HEK293 (cell line): ENCODE measurements at regions not wholly inside any gene's neighbourhood (a gene's known extent, or its start where the extent isn't known, plus 50 kb on each side); places are given as distances from the start of the nearest gene placed in this dataset.
"Not testable (repeated sequence)": the region's sequence is repeated elsewhere in the genome, so short reads cannot be mapped to it uniquely, and the experiment has no call there.

Source experiments
- CTCF ChIA-PET: fragments of 350-600 bp; formaldehyde crosslinking; extraction: SDS; loops from one replicate; lab custom pipeline; 2021; ENCODE audit warnings: antibody characterized with exemption; lab: Yijun Ruan, JAX
- POLR2A ChIA-PET: fragments of 300-600 bp; formaldehyde crosslinking; extraction: SDS; loops from one replicate; lab custom pipeline; 2020; ENCODE audit warnings: antibody characterized with exemption, inconsistent platforms; lab: Yijun Ruan, JAX
- H3K27ac ChIP-seq: fragments of 200-500 bp; sonication (Bioruptor generic); 2 replicates; pipeline ENCODE4 v1.5.1; 2014; ENCODE audit warnings: low read depth, low read length, control low read depth, inconsistent platforms; ENCODE audit errors: extremely low read depth
- H3K36me3 ChIP-seq, 2 experiments: fragments of 200-500 bp in 1 of 2; sonication (Bioruptor generic) in 1 of 2; 1 replicate in 1 of 2; 2 replicates in 1 of 2; pipeline ENCODE4 v1.5.1; 2014 to 2017; ENCODE audit warnings: inconsistent platforms in 2 of 2, low read length in 2 of 2; ENCODE audit not compliant: control insufficient read depth in 2 of 2, insufficient read depth in 1 of 2
- H3K4me1 ChIP-seq: fragments of 200-500 bp; sonication (Bioruptor generic); 2 replicates; pipeline ENCODE4 v1.5.1; 2014; ENCODE audit warnings: mild to moderate bottlenecking, low read length, inconsistent platforms; ENCODE audit not compliant: control insufficient read depth, insufficient read depth
- H3K4me3 ChIP-seq: 2 replicates; pipeline ENCODE4 v1.5.1; 2011; ENCODE audit warnings: low read depth, mild to moderate bottlenecking, control low read depth, low read length, moderate library complexity
- H3K9me3 ChIP-seq: fragments of 200-500 bp; sonication (Bioruptor generic); 2 replicates; pipeline ENCODE4 v1.5.1; 2014; ENCODE audit warnings: low read depth, low read length, inconsistent platforms; ENCODE audit not compliant: control insufficient read depth, insufficient read depth
- BCL11A ChIP-seq: fragments of 450-650 bp; formaldehyde crosslinking; IDR thresholded peaks from 2 replicates; pipeline ENCODE4 v1.5.1; 2016; ENCODE audit warnings: low read depth, missing biosample characterization, missing genetic modification characterization
- SP2 ChIP-seq: fragments of 450-650 bp; formaldehyde crosslinking; IDR thresholded peaks from 2 replicates; pipeline ENCODE4 v1.5.1; 2016; ENCODE audit warnings: missing biosample characterization, missing genetic modification characterization
- ZNF112 ChIP-seq: fragments of 450-650 bp; formaldehyde crosslinking; IDR thresholded peaks from 2 replicates; pipeline ENCODE4 v1.5.0; 2017; ENCODE audit warnings: missing biosample characterization, missing genetic modification characterization
- ZNF169 ChIP-seq: fragments of 450-650 bp; formaldehyde crosslinking; IDR thresholded peaks from 2 replicates; pipeline ENCODE4 v1.5.1; 2016; ENCODE audit warnings: missing biosample characterization, missing genetic modification characterization
- ZNF324 ChIP-seq: fragments of 450-650 bp; formaldehyde crosslinking; IDR thresholded peaks from 2 replicates; pipeline ENCODE4 v1.5.1; 2016; ENCODE audit warnings: missing biosample characterization, missing genetic modification characterization
- ZNF341 ChIP-seq: fragments of 450-650 bp; formaldehyde crosslinking; IDR thresholded peaks from 2 replicates; pipeline ENCODE4; 2016; ENCODE audit warnings: low read depth, missing biosample characterization, missing genetic modification characterization
- ZNF37A ChIP-seq: fragments of 450-650 bp; IDR thresholded peaks from 2 replicates; pipeline ENCODE4 v1.5.1; 2018; ENCODE audit warnings: missing biosample characterization, missing genetic modification characterization
- ZNF510 ChIP-seq: fragments of 450-650 bp; formaldehyde crosslinking; IDR thresholded peaks from 2 replicates; pipeline ENCODE4 v1.5.1; 2018; ENCODE audit warnings: mild to moderate bottlenecking, missing genetic modification characterization, missing biosample characterization; ENCODE audit not compliant: insufficient replicate concordance
- ZNF521 ChIP-seq: fragments of 450-650 bp; formaldehyde crosslinking; IDR thresholded peaks from 2 replicates; pipeline ENCODE4 v1.5.1; 2017; ENCODE audit warnings: missing biosample characterization, mild to moderate bottlenecking, missing genetic modification characterization
- ZNF529 ChIP-seq: fragments of 450-650 bp; formaldehyde crosslinking; IDR thresholded peaks from 2 replicates; pipeline ENCODE4 v1.5.1; 2017; ENCODE audit warnings: missing genetic modification characterization, missing biosample characterization; ENCODE audit not compliant: insufficient replicate concordance
- ZNF624 ChIP-seq: fragments of 450-650 bp; formaldehyde crosslinking; IDR thresholded peaks from 2 replicates; pipeline ENCODE4 v1.5.1; 2017; ENCODE audit warnings: missing biosample characterization, missing genetic modification characterization
- ZNF747 ChIP-seq: fragments of 450-650 bp; formaldehyde crosslinking; IDR thresholded peaks from 2 replicates; pipeline ENCODE4 v1.5.1; 2016; ENCODE audit warnings: missing biosample characterization, missing genetic modification characterization
- TF ChIP-seq, protein P1 (sequence below): fragments of 450-650 bp; formaldehyde crosslinking; IDR thresholded peaks from 2 replicates; pipeline ENCODE4 v1.5.1; 2016; ENCODE audit warnings: missing biosample characterization, missing genetic modification characterization
- TF ChIP-seq, protein P2 (sequence below): fragments of 450-650 bp; formaldehyde crosslinking; IDR thresholded peaks from 2 replicates; pipeline ENCODE4 v1.5.1; 2017; ENCODE audit warnings: missing biosample characterization, missing genetic modification characterization
- TF ChIP-seq, protein P3 (sequence below): fragments of 450-650 bp; formaldehyde crosslinking; IDR thresholded peaks from 2 replicates; pipeline ENCODE4 v1.5.1; 2016; ENCODE audit warnings: missing biosample characterization, missing genetic modification characterization, borderline replicate concordance
- TF ChIP-seq, protein P4 (sequence below): fragments of 450-650 bp; formaldehyde crosslinking; IDR thresholded peaks from 2 replicates; pipeline ENCODE4 v1.5.1; 2017; ENCODE audit warnings: missing biosample characterization, mild to moderate bottlenecking, missing genetic modification characterization, moderate library complexity
- TF ChIP-seq, protein P5 (sequence below): fragments of 450-650 bp; formaldehyde crosslinking; IDR thresholded peaks from 2 replicates; pipeline ENCODE4 v1.5.1; 2016; ENCODE audit warnings: missing biosample characterization, missing genetic modification characterization, borderline replicate concordance

DNA sequence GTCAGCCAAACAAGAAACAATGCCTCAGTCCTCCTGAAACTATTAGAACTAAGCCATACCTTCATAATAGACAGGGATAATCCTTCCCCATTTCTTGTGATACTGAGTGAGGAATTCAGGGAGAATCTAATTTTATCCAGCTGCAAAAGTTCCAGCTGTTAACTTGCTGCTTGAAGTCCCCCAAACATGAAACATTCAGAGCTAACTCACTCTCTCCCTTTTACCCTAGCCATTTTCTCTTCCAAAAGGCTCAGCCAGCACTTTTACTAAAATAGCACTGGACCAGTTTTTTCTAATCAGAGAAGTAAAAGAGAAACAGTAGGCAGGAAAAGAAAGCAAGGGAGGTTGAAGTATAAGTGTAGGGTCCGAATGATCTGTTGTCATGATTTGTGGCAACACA, 268.1 kb downstream of the TAFA4 start (continued):
- TF ChIP-seq, protein P1, sequence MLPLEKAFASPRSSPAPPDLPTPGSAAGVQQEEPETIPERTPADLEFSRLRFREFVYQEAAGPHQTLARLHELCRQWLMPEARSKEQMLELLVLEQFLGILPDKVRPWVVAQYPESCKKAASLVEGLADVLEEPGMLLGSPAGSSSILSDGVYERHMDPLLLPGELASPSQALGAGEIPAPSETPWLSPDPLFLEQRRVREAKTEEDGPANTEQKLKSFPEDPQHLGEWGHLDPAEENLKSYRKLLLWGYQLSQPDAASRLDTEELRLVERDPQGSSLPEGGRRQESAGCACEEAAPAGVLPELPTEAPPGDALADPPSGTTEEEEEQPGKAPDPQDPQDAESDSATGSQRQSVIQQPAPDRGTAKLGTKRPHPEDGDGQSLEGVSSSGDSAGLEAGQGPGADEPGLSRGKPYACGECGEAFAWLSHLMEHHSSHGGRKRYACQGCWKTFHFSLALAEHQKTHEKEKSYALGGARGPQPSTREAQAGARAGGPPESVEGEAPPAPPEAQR (tag by site-specific recombination): no peak
- TF ChIP-seq, protein P2, sequence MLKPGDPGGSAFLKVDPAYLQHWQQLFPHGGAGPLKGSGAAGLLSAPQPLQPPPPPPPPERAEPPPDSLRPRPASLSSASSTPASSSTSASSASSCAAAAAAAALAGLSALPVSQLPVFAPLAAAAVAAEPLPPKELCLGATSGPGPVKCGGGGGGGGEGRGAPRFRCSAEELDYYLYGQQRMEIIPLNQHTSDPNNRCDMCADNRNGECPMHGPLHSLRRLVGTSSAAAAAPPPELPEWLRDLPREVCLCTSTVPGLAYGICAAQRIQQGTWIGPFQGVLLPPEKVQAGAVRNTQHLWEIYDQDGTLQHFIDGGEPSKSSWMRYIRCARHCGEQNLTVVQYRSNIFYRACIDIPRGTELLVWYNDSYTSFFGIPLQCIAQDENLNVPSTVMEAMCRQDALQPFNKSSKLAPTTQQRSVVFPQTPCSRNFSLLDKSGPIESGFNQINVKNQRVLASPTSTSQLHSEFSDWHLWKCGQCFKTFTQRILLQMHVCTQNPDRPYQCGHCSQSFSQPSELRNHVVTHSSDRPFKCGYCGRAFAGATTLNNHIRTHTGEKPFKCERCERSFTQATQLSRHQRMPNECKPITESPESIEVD (tag by site-specific recombination): no peak

DNA sequence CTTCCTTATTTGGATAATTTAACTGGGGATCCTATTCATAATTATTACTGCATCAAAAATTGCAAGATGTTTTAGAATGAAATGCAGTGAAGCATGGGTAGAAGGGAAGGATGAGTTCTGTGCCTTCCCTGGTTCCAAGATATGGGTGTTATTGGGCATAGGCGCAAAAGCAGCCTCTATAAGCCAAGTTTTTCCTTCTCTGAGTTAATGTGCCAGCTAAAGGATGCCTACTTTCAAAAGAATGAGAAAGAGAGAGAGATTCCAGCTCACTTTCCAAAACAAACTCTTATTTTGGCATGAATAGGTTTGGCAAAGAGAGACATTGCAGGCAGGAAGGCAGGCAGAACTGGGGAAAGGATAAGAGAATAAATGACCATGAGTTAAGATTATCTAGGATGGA, 270.2 kb downstream of the TAFA4 start:
- H3K9me3 ChIP-seq: no peaks in the 10 kb centered on the region
- no peaks in the 10 kb centered on the region for H3K36me3 ChIP-seq
- H3K4me3 ChIP-seq: no peak overlapping the region
- CTCF ChIA-PET: no interaction called here
- POLR2A ChIA-PET: no interaction called here
- no peak for TF ChIP-seq ZNF624 (tag by site-specific recombination)
- no peak for TF ChIP-seq BCL11A (tag by site-specific recombination)
- TF ChIP-seq ZNF341 (tag by site-specific recombination): no peak
- no peak for TF ChIP-seq ZNF521
- TF ChIP-seq, protein P3, sequence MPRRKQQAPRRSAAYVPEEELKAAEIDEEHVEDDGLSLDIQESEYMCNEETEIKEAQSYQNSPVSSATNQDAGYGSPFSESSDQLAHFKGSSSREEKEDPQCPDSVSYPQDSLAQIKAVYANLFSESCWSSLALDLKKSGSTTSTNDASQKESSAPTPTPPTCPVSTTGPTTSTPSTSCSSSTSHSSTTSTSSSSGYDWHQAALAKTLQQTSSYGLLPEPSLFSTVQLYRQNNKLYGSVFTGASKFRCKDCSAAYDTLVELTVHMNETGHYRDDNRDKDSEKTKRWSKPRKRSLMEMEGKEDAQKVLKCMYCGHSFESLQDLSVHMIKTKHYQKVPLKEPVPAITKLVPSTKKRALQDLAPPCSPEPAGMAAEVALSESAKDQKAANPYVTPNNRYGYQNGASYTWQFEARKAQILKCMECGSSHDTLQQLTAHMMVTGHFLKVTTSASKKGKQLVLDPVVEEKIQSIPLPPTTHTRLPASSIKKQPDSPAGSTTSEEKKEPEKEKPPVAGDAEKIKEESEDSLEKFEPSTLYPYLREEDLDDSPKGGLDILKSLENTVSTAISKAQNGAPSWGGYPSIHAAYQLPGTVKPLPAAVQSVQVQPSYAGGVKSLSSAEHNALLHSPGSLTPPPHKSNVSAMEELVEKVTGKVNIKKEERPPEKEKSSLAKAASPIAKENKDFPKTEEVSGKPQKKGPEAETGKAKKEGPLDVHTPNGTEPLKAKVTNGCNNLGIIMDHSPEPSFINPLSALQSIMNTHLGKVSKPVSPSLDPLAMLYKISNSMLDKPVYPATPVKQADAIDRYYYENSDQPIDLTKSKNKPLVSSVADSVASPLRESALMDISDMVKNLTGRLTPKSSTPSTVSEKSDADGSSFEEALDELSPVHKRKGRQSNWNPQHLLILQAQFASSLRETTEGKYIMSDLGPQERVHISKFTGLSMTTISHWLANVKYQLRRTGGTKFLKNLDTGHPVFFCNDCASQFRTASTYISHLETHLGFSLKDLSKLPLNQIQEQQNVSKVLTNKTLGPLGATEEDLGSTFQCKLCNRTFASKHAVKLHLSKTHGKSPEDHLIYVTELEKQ (tag by site-specific recombination): no peak
- TF ChIP-seq, protein P4, sequence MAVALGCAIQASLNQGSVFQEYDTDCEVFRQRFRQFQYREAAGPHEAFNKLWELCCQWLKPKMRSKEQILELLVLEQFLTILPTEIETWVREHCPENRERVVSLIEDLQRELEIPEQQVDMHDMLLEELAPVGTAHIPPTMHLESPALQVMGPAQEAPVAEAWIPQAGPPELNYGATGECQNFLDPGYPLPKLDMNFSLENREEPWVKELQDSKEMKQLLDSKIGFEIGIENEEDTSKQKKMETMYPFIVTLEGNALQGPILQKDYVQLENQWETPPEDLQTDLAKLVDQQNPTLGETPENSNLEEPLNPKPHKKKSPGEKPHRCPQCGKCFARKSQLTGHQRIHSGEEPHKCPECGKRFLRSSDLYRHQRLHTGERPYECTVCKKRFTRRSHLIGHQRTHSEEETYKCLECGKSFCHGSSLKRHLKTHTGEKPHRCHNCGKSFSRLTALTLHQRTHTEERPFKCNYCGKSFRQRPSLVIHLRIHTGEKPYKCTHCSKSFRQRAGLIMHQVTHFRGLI: no peak
- no peak for TF ChIP-seq ZNF112
- no peak for TF ChIP-seq ZNF37A (tag by site-specific recombination)
- TF ChIP-seq, all 188 proteins: peak for 0
- Histone ChIP-seq H3K4me1 (no peaks in the 10 kb centered on the region), H3K27ac (no peak overlapping the region)

DNA sequence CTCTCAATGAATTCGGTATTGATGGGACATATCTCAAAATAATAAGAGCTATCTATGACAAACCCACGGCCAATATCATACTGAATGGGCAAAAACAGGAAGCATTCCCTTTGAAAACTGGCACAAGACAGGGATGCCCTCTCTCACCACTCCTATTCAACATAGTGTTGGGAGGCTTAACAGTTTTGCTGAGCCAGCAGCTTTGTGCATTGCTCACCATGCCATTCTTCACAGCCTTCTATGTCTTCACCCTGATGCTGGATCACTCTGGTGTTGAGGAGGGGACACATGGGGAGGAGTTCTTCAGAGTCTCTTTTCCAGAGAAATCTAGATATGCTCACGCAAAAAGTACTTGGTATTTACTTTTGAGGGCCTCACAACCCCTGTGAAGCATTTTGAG, 281.7 kb downstream of the TAFA4 start:
- H3K9me3 ChIP-seq, POLR2A ChIA-PET, H3K36me3 ChIP-seq, H3K4me3 ChIP-seq, H3K4me1 ChIP-seq, CTCF ChIA-PET, H3K27ac ChIP-seq: not testable (repeated sequence)

DNA sequence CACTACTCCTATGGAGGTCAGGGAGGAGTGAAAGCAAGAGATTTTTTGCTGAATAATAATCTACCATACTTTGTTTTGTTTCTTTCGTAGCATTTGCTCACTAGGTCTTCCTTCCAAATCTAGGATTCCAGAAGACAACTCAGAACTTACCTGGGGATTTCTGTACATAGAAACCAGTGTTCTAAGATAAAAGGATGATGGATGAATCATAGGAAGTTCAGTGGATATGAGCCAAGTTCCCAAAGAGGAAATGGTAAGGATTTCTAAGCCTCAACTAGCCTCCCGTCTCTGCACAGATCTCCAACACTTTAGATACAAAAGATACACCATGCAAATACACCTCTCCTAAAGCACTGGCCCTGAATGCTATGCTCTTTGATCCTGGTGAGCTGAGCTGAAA, 283.9 kb downstream of the TAFA4 start:
- Histone ChIP-seq H3K36me3 (no peaks in the 10 kb centered on the region), H3K9me3 (no peaks in the 10 kb centered on the region), H3K27ac (no peak overlapping the region), H3K4me1 (no peaks in the 10 kb centered on the region), H3K4me3 (no peak overlapping the region)
- ChIA-PET POLR2A (no interaction called here), CTCF (interaction anchor here (0.7 kb wide), 1 partner anchor 177 kb away, joined by 5 read pairs; no protein-coding TSS in a partner anchor)
- TF ChIP-seq, protein P5, sequence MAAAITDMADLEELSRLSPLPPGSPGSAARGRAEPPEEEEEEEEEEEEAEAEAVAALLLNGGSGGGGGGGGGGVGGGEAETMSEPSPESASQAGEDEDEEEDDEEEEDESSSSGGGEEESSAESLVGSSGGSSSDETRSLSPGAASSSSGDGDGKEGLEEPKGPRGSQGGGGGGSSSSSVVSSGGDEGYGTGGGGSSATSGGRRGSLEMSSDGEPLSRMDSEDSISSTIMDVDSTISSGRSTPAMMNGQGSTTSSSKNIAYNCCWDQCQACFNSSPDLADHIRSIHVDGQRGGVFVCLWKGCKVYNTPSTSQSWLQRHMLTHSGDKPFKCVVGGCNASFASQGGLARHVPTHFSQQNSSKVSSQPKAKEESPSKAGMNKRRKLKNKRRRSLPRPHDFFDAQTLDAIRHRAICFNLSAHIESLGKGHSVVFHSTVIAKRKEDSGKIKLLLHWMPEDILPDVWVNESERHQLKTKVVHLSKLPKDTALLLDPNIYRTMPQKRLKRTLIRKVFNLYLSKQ (tag by site-specific recombination): no peak
- no peak for TF ChIP-seq ZNF747
- TF ChIP-seq ZNF324 (tag by site-specific recombination): no peak
- no peak for TF ChIP-seq ZNF510 (tag by site-specific recombination)
- TF ChIP-seq ZNF169 (tag by site-specific recombination): no peak
- no peak for TF ChIP-seq ZNF529 (tag by site-specific recombination)
- no peak for TF ChIP-seq ZNF37A (tag by site-specific recombination)
- TF ChIP-seq SP2 (tag by site-specific recombination): no peak
